ENCODE measurements at regions not wholly inside any gene's neighbourhood (a gene's known extent, or its start where the extent isn't known, plus 50 kb on each side); places are given as distances from the start of the nearest gene placed in this dataset.

- TF ChIP-seq CTCF (IDR thresholded peaks at IDR 0.05) = no peak
- no peak for TF ChIP-seq ZFX (IDR thresholded peaks at IDR 0.05; ENCODE audit: borderline replicate concordance)
Observed at GRCh38 chr18:43392168-43392567, 114.9 kb upstream of the SYT4 start.
